HepG2 (cell line): ENCODE measurements at regions not wholly inside any gene's neighbourhood (a gene's known extent, or its start where the extent isn't known, plus 50 kb on each side); places are given as distances from the start of the nearest gene placed in this dataset.

Experiments used
- MYNN ChIP-seq: sonication (generic); formaldehyde crosslinking; IDR thresholded peaks from 2 replicates; pipeline ENCODE4 v1.4.0; 2020; ENCODE audit warnings: mild to moderate bottlenecking, low read depth, missing genetic modification reagents
- MZF1 ChIP-seq: sonication (generic); formaldehyde crosslinking; IDR thresholded peaks from 2 replicates; pipeline ENCODE4 v1.8.1; 2023; ENCODE audit warnings: mild to moderate bottlenecking, missing genetic modification reagents, borderline replicate concordance
- POLR2AphosphoS5 ChIP-seq: IDR thresholded peaks from 2 replicates; pipeline ENCODE4 v1.6.1; 2012; ENCODE audit warnings: low read depth, low read length
- SALL1 ChIP-seq: sonication (generic); formaldehyde crosslinking; IDR thresholded peaks from 2 replicates; pipeline ENCODE4 v1.8.0; 2022; ENCODE audit warnings: mild to moderate bottlenecking, missing genetic modification reagents
- SOX13 ChIP-seq, 3 experiments: fragments of 450-650 bp in 1 of 3; sonication (generic) in 1 of 3; formaldehyde crosslinking in 1 of 3; IDR thresholded peaks in 2 of 3; conservative IDR thresholded peaks in 1 of 3; 2 replicates each; pipeline versions ENCODE4 v1.5.0 to v1.6.1; 2016 to 2020; ENCODE audit warnings: antibody characterized with exemption in 1 of 3, mild to moderate bottlenecking in 1 of 3, missing compliant biosample characterization in 1 of 3, missing genetic modification reagents in 1 of 3, moderate library complexity in 1 of 3
- SRY ChIP-seq: sonication (generic); formaldehyde crosslinking; IDR thresholded peaks from 2 replicates; pipeline ENCODE4 v1.8.0; 2022; ENCODE audit warnings: mild to moderate bottlenecking, missing genetic modification reagents
- TEAD2 ChIP-seq: sonication (generic); formaldehyde crosslinking; IDR thresholded peaks from 2 replicates; pipeline ENCODE4 v1.9.0; 2021; ENCODE audit warnings: missing genetic modification reagents
- ZNF274 ChIP-seq: sonication (generic); formaldehyde crosslinking; IDR thresholded peaks from 2 replicates; pipeline ENCODE4 v1.5.1; 2020; ENCODE audit warnings: mild to moderate bottlenecking, missing genetic modification reagents
- ZNF383 ChIP-seq: sonication (generic); formaldehyde crosslinking; IDR thresholded peaks from 2 replicates; pipeline ENCODE4 v1.4.0; 2020; ENCODE audit warnings: missing genetic modification reagents, mild to moderate bottlenecking, borderline replicate concordance
- ZNF709 ChIP-seq: sonication (generic); formaldehyde crosslinking; IDR thresholded peaks from 2 replicates; pipeline ENCODE4 v1.5.0; 2020; ENCODE audit warnings: mild to moderate bottlenecking, missing genetic modification reagents
- ZNF768 ChIP-seq: sonication (generic); formaldehyde crosslinking; IDR thresholded peaks from 2 replicates; pipeline ENCODE4 v1.4.0; 2020; ENCODE audit warnings: missing genetic modification reagents
- ZNF83 ChIP-seq: sonication (generic); formaldehyde crosslinking; IDR thresholded peaks from 2 replicates; pipeline ENCODE4 v1.4.0; 2020; ENCODE audit warnings: missing genetic modification reagents, mild to moderate bottlenecking, borderline replicate concordance
- ZSCAN22 ChIP-seq: sonication (generic); formaldehyde crosslinking; IDR thresholded peaks from 2 replicates; pipeline ENCODE4 v1.4.0; 2020; ENCODE audit warnings: mild to moderate bottlenecking, missing genetic modification reagents
- ZSCAN30 ChIP-seq: sonication (generic); formaldehyde crosslinking; IDR thresholded peaks from 2 replicates; pipeline ENCODE4 v1.5.0; 2020; ENCODE audit warnings: mild to moderate bottlenecking, missing genetic modification reagents
- TF ChIP-seq, protein P1 (sequence below): sonication (generic); formaldehyde crosslinking; IDR thresholded peaks from 2 replicates; pipeline ENCODE4 v1.4.0; 2020; ENCODE audit warnings: low read depth, mild to moderate bottlenecking, missing genetic modification reagents
- TF ChIP-seq, protein P2 (sequence below): sonication (generic); formaldehyde crosslinking; IDR thresholded peaks from 2 replicates; pipeline ENCODE4 v1.4.0; 2020; ENCODE audit warnings: mild to moderate bottlenecking, low read depth, missing genetic modification reagents
- TF ChIP-seq, protein P3 (sequence below): IDR thresholded peaks from 2 replicates; pipeline ENCODE4 v1.6.1; 2016; ENCODE audit warnings: missing genetic modification reagents, missing compliant biosample characterization
- TF ChIP-seq, protein P4 (sequence below): sonication (generic); formaldehyde crosslinking; IDR thresholded peaks from 2 replicates; pipeline ENCODE4 v1.9.0; 2021; ENCODE audit warnings: missing genetic modification reagents, mild to moderate bottlenecking, borderline replicate concordance
- TF ChIP-seq, protein P5 (sequence below): IDR thresholded peaks from 2 replicates; pipeline ENCODE4 v1.6.1; 2016
- TF ChIP-seq, protein P6 (sequence below): sonication (generic); formaldehyde crosslinking; IDR thresholded peaks from 2 replicates; pipeline ENCODE4 v1.8.0; 2022; ENCODE audit warnings: missing genetic modification reagents, mild to moderate bottlenecking, inconsistent platforms, borderline replicate concordance
- TF ChIP-seq, protein P7 (sequence below): sonication (generic); formaldehyde crosslinking; conservative IDR thresholded peaks from 2 replicates; pipeline ENCODE4 v1.4.0; 2020; ENCODE audit warnings: missing genetic modification reagents

DNA sequence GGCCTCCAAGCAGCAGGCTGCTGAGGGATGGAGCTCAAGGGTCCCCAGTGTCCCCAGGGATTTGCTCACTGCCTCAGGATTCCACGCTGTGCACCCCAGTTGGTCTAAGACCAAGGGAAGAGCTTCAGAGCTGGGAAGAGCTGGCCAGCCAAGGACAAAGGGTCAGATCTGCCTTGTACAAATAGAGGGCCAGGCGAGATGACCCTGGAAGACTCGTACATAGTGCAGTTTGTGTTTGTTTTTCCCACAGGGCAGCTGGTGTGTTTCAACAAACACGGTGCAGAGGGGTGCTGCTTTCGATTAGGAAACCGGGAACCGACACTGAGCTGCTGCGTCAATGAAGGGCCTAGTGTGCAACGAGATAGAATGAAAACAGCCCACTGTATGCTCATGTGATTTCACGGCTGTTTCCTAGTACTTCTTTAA, 56.1 kb upstream of the TRPM1 start (continued):
- TF ChIP-seq, protein P1, sequence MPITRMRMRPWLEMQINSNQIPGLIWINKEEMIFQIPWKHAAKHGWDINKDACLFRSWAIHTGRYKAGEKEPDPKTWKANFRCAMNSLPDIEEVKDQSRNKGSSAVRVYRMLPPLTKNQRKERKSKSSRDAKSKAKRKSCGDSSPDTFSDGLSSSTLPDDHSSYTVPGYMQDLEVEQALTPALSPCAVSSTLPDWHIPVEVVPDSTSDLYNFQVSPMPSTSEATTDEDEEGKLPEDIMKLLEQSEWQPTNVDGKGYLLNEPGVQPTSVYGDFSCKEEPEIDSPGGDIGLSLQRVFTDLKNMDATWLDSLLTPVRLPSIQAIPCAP (CRISPR knock-in tag): no peak
- TF ChIP-seq, protein P2, sequence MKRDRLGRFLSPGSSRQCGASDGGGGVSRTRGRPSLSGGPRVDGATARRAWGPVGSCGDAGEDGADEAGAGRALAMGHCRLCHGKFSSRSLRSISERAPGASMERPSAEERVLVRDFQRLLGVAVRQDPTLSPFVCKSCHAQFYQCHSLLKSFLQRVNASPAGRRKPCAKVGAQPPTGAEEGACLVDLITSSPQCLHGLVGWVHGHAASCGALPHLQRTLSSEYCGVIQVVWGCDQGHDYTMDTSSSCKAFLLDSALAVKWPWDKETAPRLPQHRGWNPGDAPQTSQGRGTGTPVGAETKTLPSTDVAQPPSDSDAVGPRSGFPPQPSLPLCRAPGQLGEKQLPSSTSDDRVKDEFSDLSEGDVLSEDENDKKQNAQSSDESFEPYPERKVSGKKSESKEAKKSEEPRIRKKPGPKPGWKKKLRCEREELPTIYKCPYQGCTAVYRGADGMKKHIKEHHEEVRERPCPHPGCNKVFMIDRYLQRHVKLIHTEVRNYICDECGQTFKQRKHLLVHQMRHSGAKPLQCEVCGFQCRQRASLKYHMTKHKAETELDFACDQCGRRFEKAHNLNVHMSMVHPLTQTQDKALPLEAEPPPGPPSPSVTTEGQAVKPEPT (CRISPR knock-in tag): no peak
- TF ChIP-seq, protein P3, sequence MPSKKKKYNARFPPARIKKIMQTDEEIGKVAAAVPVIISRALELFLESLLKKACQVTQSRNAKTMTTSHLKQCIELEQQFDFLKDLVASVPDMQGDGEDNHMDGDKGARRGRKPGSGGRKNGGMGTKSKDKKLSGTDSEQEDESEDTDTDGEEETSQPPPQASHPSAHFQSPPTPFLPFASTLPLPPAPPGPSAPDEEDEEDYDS (CRISPR knock-in tag): peak; percentile 70; the same call in 1 of the 2 replicates
- TF ChIP-seq ZSCAN30 (CRISPR knock-in tag) (no peak), TEAD2 (no peak), MZF1 (CRISPR knock-in tag) (no peak), ZNF768 (CRISPR knock-in tag) (no peak), ZNF274 (CRISPR knock-in tag) (no peak), ZNF83 (no peak), ZSCAN22 (CRISPR knock-in tag) (no peak), ZNF709 (CRISPR knock-in tag) (no peak), SALL1 (CRISPR knock-in tag) (peak; percentile 98), POLR2AphosphoS5 (no peak), SRY (CRISPR knock-in tag) (no peak), MYNN (CRISPR knock-in tag) (no peak), ZNF383 (CRISPR knock-in tag) (no peak), SOX13 (IDR thresholded peaks at IDR 0.05) (0 out of 2 replicates have a peak, but pooled peaks have one; percentile 44), SOX13 (CRISPR knock-in tag; conservative IDR thresholded peaks at IDR 0.05 in 1 of 2, IDR thresholded peaks at IDR 0.05 in 1 of 2) (peak in 1 of 2 experiments; percentile 90; a peak in 2 of 4 replicates)
- TF ChIP-seq, protein P4, sequence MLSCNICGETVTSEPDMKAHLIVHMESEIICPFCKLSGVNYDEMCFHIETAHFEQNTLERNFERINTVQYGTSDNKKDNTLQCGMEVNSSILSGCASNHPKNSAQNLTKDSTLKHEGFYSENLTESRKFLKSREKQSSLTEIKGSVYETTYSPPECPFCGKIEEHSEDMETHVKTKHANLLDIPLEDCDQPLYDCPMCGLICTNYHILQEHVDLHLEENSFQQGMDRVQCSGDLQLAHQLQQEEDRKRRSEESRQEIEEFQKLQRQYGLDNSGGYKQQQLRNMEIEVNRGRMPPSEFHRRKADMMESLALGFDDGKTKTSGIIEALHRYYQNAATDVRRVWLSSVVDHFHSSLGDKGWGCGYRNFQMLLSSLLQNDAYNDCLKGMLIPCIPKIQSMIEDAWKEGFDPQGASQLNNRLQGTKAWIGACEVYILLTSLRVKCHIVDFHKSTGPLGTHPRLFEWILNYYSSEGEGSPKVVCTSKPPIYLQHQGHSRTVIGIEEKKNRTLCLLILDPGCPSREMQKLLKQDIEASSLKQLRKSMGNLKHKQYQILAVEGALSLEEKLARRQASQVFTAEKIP (CRISPR knock-in tag): no peak
- TF ChIP-seq, protein P5, sequence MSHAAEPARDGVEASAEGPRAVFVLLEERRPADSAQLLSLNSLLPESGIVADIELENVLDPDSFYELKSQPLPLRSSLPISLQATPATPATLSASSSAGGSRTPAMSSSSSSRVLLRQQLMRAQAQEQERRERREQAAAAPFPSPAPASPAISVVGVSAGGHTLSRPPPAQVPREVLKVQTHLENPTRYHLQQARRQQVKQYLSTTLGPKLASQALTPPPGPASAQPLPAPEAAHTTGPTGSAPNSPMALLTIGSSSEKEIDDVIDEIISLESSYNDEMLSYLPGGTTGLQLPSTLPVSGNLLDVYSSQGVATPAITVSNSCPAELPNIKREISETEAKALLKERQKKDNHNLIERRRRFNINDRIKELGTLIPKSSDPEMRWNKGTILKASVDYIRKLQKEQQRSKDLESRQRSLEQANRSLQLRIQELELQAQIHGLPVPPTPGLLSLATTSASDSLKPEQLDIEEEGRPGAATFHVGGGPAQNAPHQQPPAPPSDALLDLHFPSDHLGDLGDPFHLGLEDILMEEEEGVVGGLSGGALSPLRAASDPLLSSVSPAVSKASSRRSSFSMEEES (CRISPR knock-in tag): peak; percentile 83
- TF ChIP-seq, protein P6, sequence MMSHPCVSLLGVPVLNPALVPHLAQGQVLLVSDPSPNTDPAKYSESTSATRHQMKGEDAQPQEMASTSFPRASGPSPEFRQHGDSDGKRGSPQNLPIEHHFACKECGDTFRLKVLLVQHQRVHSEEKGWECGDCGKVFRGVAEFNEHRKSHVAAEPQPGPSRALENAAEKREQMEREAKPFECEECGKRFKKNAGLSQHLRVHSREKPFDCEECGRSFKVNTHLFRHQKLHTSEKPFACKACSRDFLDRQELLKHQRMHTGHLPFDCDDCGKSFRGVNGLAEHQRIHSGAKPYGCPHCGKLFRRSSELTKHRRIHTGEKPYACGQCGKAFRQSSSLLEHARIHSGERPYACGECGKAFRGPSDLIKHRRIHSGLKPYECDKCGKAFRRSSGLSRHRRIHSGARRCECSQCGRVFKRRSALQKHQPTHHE (CRISPR knock-in tag): no peak
- TF ChIP-seq, protein P7, sequence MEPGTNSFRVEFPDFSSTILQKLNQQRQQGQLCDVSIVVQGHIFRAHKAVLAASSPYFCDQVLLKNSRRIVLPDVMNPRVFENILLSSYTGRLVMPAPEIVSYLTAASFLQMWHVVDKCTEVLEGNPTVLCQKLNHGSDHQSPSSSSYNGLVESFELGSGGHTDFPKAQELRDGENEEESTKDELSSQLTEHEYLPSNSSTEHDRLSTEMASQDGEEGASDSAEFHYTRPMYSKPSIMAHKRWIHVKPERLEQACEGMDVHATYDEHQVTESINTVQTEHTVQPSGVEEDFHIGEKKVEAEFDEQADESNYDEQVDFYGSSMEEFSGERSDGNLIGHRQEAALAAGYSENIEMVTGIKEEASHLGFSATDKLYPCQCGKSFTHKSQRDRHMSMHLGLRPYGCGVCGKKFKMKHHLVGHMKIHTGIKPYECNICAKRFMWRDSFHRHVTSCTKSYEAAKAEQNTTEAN: peak; percentile 98
